ENCODE measurements at regions not wholly inside any gene's neighbourhood (a gene's known extent, or its start where the extent isn't known, plus 50 kb on each side); places are given as distances from the start of the nearest gene placed in this dataset.

DNA sequence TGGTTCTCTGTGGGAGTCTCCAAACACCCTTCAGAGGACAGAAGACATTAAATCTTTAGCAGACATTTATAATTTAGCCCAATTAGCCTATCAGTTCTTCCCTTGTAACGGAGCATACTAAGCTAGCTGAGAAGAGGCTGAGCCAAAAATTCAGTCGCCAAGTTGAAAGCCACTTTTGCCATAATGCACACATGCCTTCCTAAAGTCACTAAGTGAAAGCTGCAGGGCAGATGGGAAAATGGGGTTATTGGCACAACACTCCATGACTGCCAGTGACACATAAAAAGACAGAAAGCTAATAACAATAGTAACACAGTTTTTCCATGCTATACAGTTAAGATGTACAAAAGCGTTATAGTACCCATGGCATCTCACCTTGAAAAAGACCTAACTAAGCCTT lies 176.2 kb downstream of the DIRAS2 start:
- POLR2A ChIA-PET: no interaction called here

GRCh38 chr9:90469435-90469834 lies 173.2 kb downstream of the DIRAS2 start:
- TF ChIP-seq, protein P1, sequence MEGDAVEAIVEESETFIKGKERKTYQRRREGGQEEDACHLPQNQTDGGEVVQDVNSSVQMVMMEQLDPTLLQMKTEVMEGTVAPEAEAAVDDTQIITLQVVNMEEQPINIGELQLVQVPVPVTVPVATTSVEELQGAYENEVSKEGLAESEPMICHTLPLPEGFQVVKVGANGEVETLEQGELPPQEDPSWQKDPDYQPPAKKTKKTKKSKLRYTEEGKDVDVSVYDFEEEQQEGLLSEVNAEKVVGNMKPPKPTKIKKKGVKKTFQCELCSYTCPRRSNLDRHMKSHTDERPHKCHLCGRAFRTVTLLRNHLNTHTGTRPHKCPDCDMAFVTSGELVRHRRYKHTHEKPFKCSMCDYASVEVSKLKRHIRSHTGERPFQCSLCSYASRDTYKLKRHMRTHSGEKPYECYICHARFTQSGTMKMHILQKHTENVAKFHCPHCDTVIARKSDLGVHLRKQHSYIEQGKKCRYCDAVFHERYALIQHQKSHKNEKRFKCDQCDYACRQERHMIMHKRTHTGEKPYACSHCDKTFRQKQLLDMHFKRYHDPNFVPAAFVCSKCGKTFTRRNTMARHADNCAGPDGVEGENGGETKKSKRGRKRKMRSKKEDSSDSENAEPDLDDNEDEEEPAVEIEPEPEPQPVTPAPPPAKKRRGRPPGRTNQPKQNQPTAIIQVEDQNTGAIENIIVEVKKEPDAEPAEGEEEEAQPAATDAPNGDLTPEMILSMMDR (IDR thresholded peaks at IDR 0.05; ENCODE audit: insufficient read depth in 1 of 2, low read depth in 1 of 2, low read length in 1 of 2, severe bottlenecking in 1 of 2, unreplicated experiment in 1 of 2): no peak
- Mint-ChIP-seq H3K9me3 (ENCODE audit: unreplicated experiment) (no peaks in the 10 kb centered on the region), H3K4me1 (ENCODE audit: low read depth, unreplicated experiment) (no peaks in the 10 kb centered on the region), H3K27me3 (ENCODE audit: insufficient read depth, unreplicated experiment) (no peaks in the 10 kb centered on the region), H3K36me3 (ENCODE audit: insufficient read depth, unreplicated experiment) (no peaks in the 10 kb centered on the region), H3K27ac (ENCODE audit: unreplicated experiment) (no peak overlapping the region), H3K4me3 (ENCODE audit: unreplicated experiment) (no peak overlapping the region)
- ChIA-PET CTCF (no interaction called here), POLR2A (no interaction called here)
- BruUV-seq (replicated peaks): no TSS peak
- Histone ChIP-seq H3K4me3 (ENCODE audit: low read depth, low read length) (no peak overlapping the region), H3K36me3 (ENCODE audit: control insufficient read depth, insufficient read depth, low read length) (no peaks in the 10 kb centered on the region), H3K27me3 (replicated peaks; ENCODE audit: control insufficient read depth, insufficient read depth, low read length) (no peaks in the 10 kb centered on the region), H3K4me1 (no peaks in the 10 kb centered on the region), H3K9me3 (no peaks in the 10 kb centered on the region)
- intact Hi-C loops (cut with micrococcal nuclease; ENCODE audit: unreplicated experiment): no loop called here
- no peak for DNase-seq

More for the DNA sequence above, 176.2 kb downstream of the DIRAS2 start:
- Histone ChIP-seq H3K4me3 (ENCODE audit: low read depth, low read length) (no peak overlapping the region), H3K27me3 (replicated peaks; ENCODE audit: control insufficient read depth, insufficient read depth, low read length) (no peaks in the 10 kb centered on the region), H3K9me3 (no peaks in the 10 kb centered on the region), H3K36me3 (ENCODE audit: control insufficient read depth, insufficient read depth, low read length) (no peaks in the 10 kb centered on the region), H3K4me1 (no peaks in the 10 kb centered on the region)
- Mint-ChIP-seq H3K27ac (ENCODE audit: unreplicated experiment) (no peak overlapping the region), H3K4me1 (ENCODE audit: low read depth, unreplicated experiment) (no peaks in the 10 kb centered on the region), H3K27me3 (ENCODE audit: insufficient read depth, unreplicated experiment) (no peaks in the 10 kb centered on the region), H3K4me3 (ENCODE audit: unreplicated experiment) (no peak overlapping the region), H3K9me3 (ENCODE audit: unreplicated experiment) (no peaks in the 10 kb centered on the region), H3K36me3 (ENCODE audit: insufficient read depth, unreplicated experiment) (no peaks in the 10 kb centered on the region)
- no peak for DNase-seq
- TF ChIP-seq, protein P1 (IDR thresholded peaks at IDR 0.05; ENCODE audit: insufficient read depth in 1 of 2, low read depth in 1 of 2, low read length in 1 of 2, severe bottlenecking in 1 of 2, unreplicated experiment in 1 of 2): no peak
- no TSS peak for BruUV-seq (replicated peaks)
- CTCF ChIA-PET: no interaction called here
- intact Hi-C loops (cut with micrococcal nuclease; ENCODE audit: unreplicated experiment): no loop called here

GRCh38 chr9:90469865-90470387 lies 172.7 kb downstream of the DIRAS2 start:
- H3K27me3 ChIP-seq (replicated peaks; ENCODE audit: control insufficient read depth, insufficient read depth, low read length): no peaks in the 10 kb centered on the region
- no peaks in the 10 kb centered on the region for H3K4me1 ChIP-seq
- Mint-ChIP-seq H3K4me1 (ENCODE audit: low read depth, unreplicated experiment) (no peaks in the 10 kb centered on the region), H3K4me3 (ENCODE audit: unreplicated experiment) (no peak overlapping the region), H3K27me3 (ENCODE audit: insufficient read depth, unreplicated experiment) (no peaks in the 10 kb centered on the region), H3K27ac (ENCODE audit: unreplicated experiment) (no peak overlapping the region), H3K36me3 (ENCODE audit: insufficient read depth, unreplicated experiment) (no peaks in the 10 kb centered on the region), H3K9me3 (ENCODE audit: unreplicated experiment) (no peaks in the 10 kb centered on the region)
- BruUV-seq (replicated peaks): no TSS peak
- POLR2A ChIA-PET: no interaction called here
- no peaks in the 10 kb centered on the region for H3K36me3 ChIP-seq (ENCODE audit: control insufficient read depth, insufficient read depth, low read length)
- no peak overlapping the region for H3K4me3 ChIP-seq (ENCODE audit: low read depth, low read length)
- intact Hi-C loops (cut with micrococcal nuclease; ENCODE audit: unreplicated experiment): no loop called here
- H3K9me3 ChIP-seq: no peaks in the 10 kb centered on the region
- no peak for DNase-seq
- CTCF ChIA-PET: no interaction called here
- TF ChIP-seq, protein P1 (IDR thresholded peaks at IDR 0.05; ENCODE audit: insufficient read depth in 1 of 2, low read depth in 1 of 2, low read length in 1 of 2, severe bottlenecking in 1 of 2, unreplicated experiment in 1 of 2): no peak

Data from Caco-2 (cell line).